OCI-LY3 (cell line): ENCODE measurements at regions not wholly inside any gene's neighbourhood (a gene's known extent, or its start where the extent isn't known, plus 50 kb on each side); places are given as distances from the start of the nearest gene placed in this dataset.

Experiments used
- H2AFZ ChIP-seq: fragments of 200-600, 300-600 bp; shearing (Covaris generic); 2 replicates; pipeline ENCODE4 v1.6.0; 2014; ENCODE audit warnings: antibody characterized with exemption, low read depth, low read length
- H3K27ac ChIP-seq: fragments of 200-600, 300-600 bp; sonication (generic); 2 replicates; pipeline ENCODE4 v1.5.1; 2014; ENCODE audit warnings: mild to moderate bottlenecking, low read length, moderate library complexity, mixed read lengths
- H3K27me3 ChIP-seq: fragments of 200-600, 300-600 bp; sonication (generic); 2 replicates; pipeline ENCODE4 v1.6.1; 2014; ENCODE audit warnings: low read depth, low read length, mixed read lengths
- H3K36me3 ChIP-seq: fragments of 200-600, 300-600 bp; sonication (generic); replicated peaks from 2 replicates; pipeline ENCODE3; 2014; ENCODE audit warnings: low read depth, low read length, mixed read lengths
- H3K4me1 ChIP-seq: fragments of 300-600, 200-600 bp; sonication (generic); 2 replicates; pipeline ENCODE4 v1.6.1; 2014; ENCODE audit warnings: low read length, mixed read lengths
- H3K4me2 ChIP-seq: fragments of 200-600, 300-600 bp; sonication (generic); 2 replicates; pipeline ENCODE4 v1.6.1; 2014; ENCODE audit warnings: low read length, mixed read lengths
- H3K4me3 ChIP-seq: fragments of 300-600, 200-600 bp; sonication (generic); 2 replicates; pipeline ENCODE4 v1.5.1; 2014; ENCODE audit warnings: antibody characterized with exemption, mild to moderate bottlenecking, low read length, moderate library complexity
- H3K79me2 ChIP-seq: fragments of 300-600, 200-600 bp; shearing (Covaris generic); 2 replicates; pipeline ENCODE4 v1.6.1; 2014; ENCODE audit warnings: mild to moderate bottlenecking, low read length, mixed read lengths
- H3K9ac ChIP-seq: fragments of 300-600, 200-600 bp; shearing (Covaris generic); 2 replicates; pipeline ENCODE4 v1.6.0; 2014; ENCODE audit warnings: mild to moderate bottlenecking, low read length, moderate library complexity
- H3K9me3 ChIP-seq: fragments of 200-600, 300-600 bp; shearing (Covaris generic); 2 replicates; pipeline ENCODE4 v1.6.1; 2014; ENCODE audit warnings: low read length, mixed read lengths; ENCODE audit not compliant: insufficient read depth
- H4K20me1 ChIP-seq: fragments of 200-600, 300-600 bp; sonication (generic); 2 replicates; pipeline ENCODE4 v1.6.1; 2016; ENCODE audit warnings: low read length, mixed read lengths; ENCODE audit not compliant: insufficient read depth
- EZH2phosphoT487 ChIP-seq: fragments of 200-600 bp; shearing (Covaris generic); IDR thresholded peaks from 2 replicates; pipeline ENCODE4 v1.6.1; 2018; ENCODE audit warnings: antibody characterized with exemption, mixed run types, low read depth
- TF ChIP-seq, protein P1 (sequence below): fragments of 200-600, 300-600 bp; sonication (generic); IDR thresholded peaks from 2 replicates; pipeline ENCODE4 v1.5.1; 2014; ENCODE audit warnings: antibody characterized with exemption, low read length, low read depth

GRCh38 chr1:219544163-219544846 is 68.6 kb downstream of the ZC3H11B start:
- TF ChIP-seq, protein P1, sequence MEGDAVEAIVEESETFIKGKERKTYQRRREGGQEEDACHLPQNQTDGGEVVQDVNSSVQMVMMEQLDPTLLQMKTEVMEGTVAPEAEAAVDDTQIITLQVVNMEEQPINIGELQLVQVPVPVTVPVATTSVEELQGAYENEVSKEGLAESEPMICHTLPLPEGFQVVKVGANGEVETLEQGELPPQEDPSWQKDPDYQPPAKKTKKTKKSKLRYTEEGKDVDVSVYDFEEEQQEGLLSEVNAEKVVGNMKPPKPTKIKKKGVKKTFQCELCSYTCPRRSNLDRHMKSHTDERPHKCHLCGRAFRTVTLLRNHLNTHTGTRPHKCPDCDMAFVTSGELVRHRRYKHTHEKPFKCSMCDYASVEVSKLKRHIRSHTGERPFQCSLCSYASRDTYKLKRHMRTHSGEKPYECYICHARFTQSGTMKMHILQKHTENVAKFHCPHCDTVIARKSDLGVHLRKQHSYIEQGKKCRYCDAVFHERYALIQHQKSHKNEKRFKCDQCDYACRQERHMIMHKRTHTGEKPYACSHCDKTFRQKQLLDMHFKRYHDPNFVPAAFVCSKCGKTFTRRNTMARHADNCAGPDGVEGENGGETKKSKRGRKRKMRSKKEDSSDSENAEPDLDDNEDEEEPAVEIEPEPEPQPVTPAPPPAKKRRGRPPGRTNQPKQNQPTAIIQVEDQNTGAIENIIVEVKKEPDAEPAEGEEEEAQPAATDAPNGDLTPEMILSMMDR, result peak; percentile 69
- TF ChIP-seq EZH2phosphoT487, result no peak
- Histone ChIP-seq H3K9me3 (no peaks in the 10 kb centered on the region), H3K4me1 (peaks cover 11% of the 10 kb centered on the region), H3K9ac (no peak overlapping the region), H3K36me3 (no peaks in the 10 kb centered on the region), H3K27me3 (no peaks in the 10 kb centered on the region), H3K27ac (no peak overlapping the region), H2AFZ (no peak overlapping the region), H3K79me2 (no peaks in the 10 kb centered on the region), H4K20me1 (no peaks in the 10 kb centered on the region), H3K4me3 (no peak overlapping the region), H3K4me2 (no peak overlapping the region)

DNA sequence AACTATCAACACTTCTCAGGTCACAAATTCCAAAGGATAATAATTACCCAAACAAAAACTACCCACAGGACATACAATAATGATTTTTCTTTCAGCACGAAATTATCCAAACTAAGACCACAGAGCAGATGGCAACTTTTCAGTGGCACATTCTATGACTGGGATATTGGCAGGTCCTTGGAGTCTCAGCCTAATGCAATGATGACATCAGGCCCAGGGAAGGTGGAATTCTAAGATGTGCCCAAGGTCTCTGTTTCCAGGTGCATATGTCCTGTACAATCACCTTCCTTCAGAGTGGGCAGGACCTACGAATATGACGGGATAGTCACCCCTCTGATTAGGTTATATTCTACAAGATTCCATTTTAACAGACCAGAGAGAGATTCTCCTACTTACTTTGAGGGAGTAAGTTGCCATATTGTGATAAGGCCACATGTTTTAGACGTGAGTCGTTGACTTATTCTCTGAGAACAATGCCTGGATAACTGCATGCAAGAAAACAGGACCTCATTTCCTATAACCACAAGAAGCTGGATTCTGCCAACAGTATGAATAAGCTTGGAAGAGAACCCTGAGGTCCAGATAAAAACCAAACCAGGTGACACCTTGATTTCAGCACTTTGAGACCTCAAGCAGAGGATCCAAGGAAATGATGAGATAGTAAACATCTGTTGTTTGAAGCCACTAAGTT is 69.9 kb downstream of the ZC3H11B start:
- H3K4me2 ChIP-seq, result no peak overlapping the region
- H4K20me1 ChIP-seq, result no peaks in the 10 kb centered on the region
- H3K36me3 ChIP-seq, result no peaks in the 10 kb centered on the region
- H3K9me3 ChIP-seq, result no peaks in the 10 kb centered on the region
- H2AFZ ChIP-seq, result no peak overlapping the region
- no peaks in the 10 kb centered on the region for H3K79me2 ChIP-seq
- no peak overlapping the region for H3K9ac ChIP-seq
- TF ChIP-seq, protein P1, result no peak
- no peak for TF ChIP-seq EZH2phosphoT487
- H3K27ac ChIP-seq, result no peak overlapping the region
- H3K4me1 ChIP-seq, result peaks cover 23% of the 10 kb centered on the region
- H3K4me3 ChIP-seq, result no peak overlapping the region
- no peaks in the 10 kb centered on the region for H3K27me3 ChIP-seq

DNA sequence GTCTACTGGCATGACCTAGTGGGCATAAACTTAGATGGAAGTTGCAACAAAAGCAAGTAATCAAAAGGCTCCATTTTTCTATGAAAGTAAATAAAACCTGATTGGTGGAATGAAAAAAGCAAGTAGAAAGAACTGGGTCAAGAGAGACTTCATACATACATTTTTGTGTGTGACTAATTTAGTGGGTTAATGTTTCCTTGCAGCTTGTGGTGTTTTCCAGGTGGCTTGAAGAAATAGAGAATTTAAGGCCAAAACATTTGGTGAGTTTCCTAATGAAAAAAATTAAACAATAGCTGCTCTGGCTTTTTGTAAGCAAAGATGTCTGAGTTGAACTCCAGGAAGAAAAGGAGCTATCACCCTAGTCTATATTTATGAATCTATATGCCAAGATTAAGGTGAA is 71.0 kb downstream of the ZC3H11B start:
- H4K20me1 ChIP-seq, result no peaks in the 10 kb centered on the region
- no peak overlapping the region for H2AFZ ChIP-seq
- H3K9me3 ChIP-seq, result no peaks in the 10 kb centered on the region
- no peak overlapping the region for H3K27ac ChIP-seq
- peaks cover 30% of the 10 kb centered on the region for H3K4me1 ChIP-seq
- no peaks in the 10 kb centered on the region for H3K27me3 ChIP-seq
- no peak overlapping the region for H3K4me2 ChIP-seq
- H3K4me3 ChIP-seq, result no peak overlapping the region
- H3K79me2 ChIP-seq, result no peaks in the 10 kb centered on the region
- TF ChIP-seq, protein P1, result no peak
- TF ChIP-seq EZH2phosphoT487, result no peak
- no peaks in the 10 kb centered on the region for H3K36me3 ChIP-seq
- no peak overlapping the region for H3K9ac ChIP-seq

DNA sequence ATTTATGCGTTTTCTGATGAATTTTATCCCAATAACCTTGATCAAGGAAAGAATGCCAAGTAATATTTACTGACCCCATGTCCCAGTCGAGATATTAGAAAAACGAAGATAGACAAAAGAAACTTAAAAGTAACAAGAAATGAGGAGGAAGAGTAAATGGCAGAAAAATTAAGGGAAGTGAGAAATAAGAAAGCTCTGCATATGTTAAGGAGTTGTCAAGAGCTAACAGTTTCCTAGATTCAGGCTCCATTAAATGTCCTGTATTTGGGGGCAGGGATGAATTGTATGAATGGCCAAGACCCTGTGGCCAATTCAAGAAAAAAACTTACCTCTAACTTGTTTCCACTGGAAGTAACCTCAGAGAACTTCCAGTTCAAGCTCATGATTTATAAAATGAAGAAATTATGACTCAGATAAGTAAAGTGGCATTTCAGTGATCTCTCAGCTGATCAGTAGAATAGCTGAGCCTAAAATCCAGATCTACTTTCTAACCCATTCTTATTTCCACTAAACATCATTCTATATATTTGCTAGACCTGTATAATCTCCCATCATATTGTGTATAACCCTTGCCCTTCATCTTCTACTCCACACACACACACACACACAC is 73.2 kb downstream of the ZC3H11B start:
- Histone ChIP-seq H3K9me3 (no peaks in the 10 kb centered on the region), H3K9ac (no peak overlapping the region), H3K79me2 (no peaks in the 10 kb centered on the region), H3K27me3 (no peaks in the 10 kb centered on the region), H3K4me1 (peaks cover 32% of the 10 kb centered on the region), H4K20me1 (no peaks in the 10 kb centered on the region), H3K27ac (peak overlapping the region; percentile 28; the same call in 1 of the 2 replicates), H3K4me3 (peak overlapping the region; percentile 41), H3K36me3 (no peaks in the 10 kb centered on the region), H3K4me2 (peak overlapping the region; percentile 78), H2AFZ (0 out of 2 replicates have a peak overlapping the region, but pooled peaks have one; percentile 10)
- no peak for TF ChIP-seq EZH2phosphoT487
